ENCODE measurements at regions not wholly inside any gene's neighbourhood (a gene's known extent, or its start where the extent isn't known, plus 50 kb on each side); places are given as distances from the start of the nearest gene placed in this dataset.
"Not testable (repeated sequence)": the region's sequence is repeated elsewhere in the genome, so short reads cannot be mapped to it uniquely, and the experiment has no call there.

DNA sequence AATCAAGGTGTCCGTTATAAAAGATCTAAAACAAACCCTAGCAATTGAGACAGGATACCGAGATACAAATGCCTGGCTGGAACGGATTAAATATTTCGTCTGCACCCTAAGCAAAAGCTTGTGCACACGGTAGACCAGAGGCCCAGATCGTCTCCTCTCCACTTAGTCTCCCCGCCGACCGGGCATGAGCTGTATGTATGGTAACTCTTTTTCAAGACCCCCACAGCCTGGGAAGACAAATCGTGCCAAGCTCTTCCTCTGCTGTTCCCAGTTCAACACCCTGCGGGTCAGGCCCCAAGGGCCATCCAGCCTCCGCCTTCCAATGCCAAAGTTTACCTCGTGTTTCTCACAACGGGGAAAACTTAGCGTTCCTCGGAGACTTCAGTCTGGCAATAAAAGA is 285.7 kb upstream of the GALNT17 start:
- no peak for DNase-seq (ENCODE audit: low spot score)

DNA sequence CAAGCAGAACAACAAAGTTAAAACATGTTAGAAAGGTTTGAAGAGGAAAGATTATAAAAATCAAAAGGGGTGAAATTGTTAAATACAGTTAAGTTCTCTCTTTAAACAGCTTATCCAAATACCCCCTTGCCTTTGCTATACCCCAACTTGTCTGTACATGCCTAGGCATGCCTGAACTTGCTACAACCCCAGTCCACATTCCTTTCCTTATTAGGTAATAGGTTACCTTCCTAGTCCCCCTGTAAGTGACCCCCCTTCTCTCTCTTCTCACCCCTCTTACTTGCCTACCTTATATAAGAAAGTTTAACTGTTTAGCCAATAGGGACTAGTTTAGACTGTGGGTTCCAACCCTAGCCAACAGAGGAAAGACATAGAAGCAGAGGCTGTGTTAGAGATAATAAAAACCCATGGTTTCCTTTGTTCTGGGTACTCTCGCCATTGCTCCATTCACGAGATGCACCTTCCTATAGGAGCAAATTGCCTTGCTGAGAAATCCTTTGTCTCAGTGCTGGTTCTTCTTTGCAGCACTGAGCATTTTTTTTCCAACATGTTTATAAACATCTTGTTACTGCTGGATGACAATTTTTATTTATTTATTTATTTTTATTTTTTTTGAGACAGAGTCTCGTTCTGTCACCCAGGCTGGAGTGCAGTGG is 282.2 kb upstream of the GALNT17 start:
- DNase-seq (ENCODE audit: low spot score): no peak

DNA sequence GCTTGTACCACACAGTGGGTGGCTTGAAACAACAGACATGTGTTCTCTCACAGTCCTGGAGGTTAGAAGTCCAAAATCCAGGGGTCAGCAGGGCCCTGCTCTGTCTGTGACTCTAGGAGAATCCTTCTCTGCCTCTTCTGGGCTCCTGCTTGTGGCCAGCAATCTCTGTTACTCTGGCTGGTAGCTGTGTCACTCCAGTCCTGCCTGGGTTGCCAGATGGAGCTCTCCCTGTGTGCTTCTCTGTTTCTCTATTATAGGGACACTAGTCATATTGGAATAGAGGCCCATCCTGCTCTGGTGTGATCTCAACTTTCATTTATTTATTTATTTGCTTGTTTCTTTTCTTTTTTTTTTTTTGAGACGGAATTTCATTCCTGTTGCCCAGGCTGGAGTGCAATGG is 276.6 kb upstream of the GALNT17 start:
- DNase-seq (ENCODE audit: low spot score): no peak

DNA sequence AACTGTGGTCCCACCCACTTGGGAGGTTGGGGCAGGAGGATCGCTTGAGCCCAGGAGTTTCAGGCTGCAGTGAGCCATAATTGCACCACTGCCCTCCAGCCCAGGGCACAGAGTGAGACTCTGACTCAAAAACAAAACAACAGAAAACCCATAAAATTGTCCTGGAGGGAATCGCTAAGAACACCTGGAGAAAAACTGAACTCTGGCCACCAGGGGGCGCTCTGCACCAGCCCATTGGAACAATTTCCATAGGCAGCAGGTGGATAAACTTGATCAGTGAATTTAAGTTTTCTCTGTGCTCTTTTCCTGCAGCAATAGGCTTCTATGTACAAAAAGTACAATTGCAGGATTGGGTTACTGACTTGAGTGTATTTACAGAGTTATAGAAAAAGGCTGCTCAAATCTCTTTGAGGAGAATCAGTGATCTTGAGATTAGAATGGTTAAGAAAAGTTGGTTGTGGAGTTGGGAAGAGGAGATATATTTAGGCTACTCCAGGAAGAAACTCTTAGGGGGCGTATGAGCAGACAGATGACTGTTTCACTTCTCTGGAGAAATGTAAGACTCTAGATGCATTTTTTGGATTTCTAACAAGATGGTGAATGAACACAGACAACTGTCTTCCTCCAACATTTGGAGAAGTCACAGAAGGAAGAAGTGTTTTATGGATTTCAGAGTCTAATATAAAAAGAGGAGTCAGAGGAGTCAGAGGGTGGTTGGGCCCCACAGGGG is 274.9 kb upstream of the GALNT17 start:
- DNase-seq (ENCODE audit: low spot score): peak; percentile 25

DNA sequence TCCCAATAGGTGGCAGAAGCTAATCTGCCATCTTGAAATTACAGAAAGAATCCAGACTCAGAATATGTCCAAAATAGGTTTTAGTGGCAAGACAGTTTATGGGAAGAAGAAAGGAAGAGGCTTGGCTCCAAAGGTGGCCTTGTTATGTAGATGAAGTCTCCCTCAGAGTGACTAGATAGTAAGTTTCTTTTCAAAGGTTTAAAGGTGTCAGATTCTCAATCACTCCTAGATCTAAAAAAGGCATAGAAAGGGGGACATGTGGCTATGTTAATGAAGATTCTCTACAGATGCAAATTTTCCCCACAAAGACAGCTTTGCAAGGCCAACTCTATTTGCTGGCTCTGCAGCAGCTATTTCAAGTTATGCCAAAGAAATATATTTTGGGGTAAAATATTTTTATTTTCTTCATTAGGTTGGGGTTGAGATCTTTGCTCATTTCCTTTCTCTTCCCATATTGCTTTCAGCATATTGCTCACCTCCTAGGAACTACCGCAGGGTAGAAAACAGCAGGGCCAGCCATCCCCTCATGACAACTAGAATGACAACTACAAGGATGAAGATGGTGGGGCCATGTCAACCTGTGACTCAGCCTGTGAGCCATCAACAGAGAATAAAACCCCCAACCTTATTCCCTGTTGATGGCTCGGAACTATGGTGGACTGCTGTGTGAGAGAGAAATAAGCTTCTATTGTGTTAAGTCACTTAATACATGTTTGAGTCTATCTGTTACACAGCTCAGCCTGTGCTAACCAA is 274.0 kb upstream of the GALNT17 start:
- no peak for DNase-seq (ENCODE audit: low spot score)

DNA sequence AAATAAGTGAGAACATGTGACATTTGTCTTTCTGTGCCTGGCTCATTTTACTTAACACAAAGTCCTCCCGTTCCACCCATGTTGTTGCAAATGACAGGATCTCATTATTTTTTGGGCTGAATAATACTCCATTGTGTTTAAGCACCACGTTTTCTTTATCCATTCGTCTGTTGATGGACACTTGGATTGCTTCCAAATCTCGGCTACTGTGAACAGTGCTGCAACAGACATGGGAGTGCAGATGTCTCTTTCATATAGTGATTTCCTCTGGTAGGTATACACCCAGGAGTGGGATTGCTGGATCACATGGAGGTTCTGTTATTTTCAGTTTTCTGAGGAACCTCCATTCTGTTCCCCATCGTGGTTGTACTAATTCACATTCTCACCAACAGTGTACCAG is 264.4 kb upstream of the GALNT17 start:
- DNase-seq (ENCODE audit: low spot score): no peak

DNA sequence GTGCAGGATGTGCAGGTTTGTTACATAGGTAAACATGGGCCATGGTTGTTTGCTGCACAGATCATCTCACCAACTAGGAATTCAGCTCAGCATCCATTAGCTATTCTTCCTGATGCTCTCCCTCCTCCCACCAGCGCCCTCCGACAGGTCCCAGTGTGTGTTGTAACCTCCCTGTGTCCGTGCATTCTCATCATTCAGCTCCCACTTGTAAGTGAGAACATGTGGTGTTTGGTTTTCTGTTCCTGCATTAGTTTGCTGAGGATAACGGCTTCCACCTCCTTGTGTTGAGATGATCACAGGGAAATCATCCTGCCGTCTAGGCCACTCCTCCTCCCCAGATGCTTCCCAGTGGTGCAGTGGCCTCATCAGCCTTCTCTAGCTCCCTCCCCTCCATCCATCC is 261.6 kb upstream of the GALNT17 start:
- DNase-seq (ENCODE audit: low spot score): no peak

DNA sequence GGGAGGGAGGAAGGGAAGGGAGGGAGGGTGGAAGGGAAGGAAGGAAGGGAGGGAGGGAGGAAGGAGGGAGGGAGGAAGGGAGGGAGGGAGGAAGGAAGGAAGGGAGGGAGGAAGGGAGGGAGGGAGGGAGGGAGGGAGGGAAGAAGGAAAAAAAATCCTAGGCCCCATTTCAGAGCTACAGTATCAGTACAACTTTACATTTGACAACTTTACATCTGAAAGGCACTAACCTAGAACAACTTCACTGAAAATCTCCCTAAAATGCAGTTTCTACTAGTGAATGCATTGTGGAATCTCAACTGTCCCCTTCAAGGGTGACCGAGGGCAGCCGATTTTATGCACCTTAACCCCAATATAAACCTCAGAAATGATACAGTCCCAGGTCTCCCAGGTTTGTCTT is 259.8 kb upstream of the GALNT17 start:
- no peak for DNase-seq (ENCODE audit: low spot score)

DNA sequence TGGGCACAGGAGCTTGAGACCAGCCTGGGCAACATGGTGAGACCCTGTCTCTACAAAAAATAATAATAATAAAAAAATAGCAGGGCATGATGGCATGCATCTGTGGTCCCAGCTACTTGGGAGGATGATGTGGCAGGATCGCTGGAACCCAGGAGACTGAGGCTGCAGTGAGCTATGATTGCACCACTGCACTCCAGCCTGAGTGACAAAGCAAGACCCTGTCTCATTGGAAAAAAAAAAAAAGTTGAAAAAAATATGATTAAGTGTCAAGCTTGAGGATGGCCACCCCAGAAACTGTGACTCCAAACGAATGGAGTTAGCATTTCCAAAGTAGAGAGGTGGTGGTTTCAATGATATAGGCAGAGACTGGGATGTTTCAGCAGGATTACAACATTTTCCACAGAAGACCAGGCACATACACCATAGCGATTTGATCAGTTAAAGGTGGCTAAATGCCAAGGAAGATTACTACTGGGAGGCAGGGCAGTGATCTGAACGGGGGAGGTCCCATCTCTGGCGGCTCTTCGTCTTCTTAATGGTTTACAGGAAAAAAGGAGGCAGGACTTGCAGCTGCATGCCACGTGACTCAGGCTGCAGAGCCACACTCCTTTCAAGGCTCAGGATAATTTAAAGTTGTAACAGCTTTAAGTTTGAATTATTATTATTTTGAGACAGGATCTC is 250.6 kb upstream of the GALNT17 start:
- no peak for DNase-seq (ENCODE audit: low spot score)

DNA sequence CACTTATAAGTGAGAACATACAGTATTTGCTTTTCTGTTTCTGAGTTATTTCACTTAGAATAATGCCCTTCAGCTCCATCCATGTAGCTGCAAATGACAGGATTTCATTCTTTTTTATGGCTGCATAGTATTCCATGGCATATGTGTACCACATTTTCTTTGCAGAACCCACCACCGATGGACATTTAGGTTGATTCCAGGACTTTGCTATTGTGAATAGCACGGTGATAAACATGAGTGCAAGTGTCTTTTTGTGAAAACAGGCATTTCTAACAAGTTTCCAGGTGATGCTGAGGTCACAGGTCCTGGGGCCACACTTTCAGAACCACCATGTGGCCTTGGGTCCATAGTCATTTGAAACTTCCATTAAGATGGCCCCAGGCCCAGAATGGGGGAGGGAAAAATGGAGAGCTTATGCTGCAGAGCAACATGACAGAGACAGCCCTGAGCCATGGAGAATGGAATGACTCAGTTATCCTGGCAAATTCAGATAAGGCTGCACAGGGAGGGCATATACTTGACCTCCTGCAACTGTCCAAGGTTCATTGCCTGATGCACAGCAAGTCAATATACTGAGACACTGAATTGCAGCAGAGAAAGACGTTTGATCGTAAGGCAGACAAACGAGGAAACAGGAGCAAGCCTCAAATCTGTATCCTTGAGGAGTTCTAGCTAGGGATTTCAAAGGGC is 248.0 kb upstream of the GALNT17 start:
- DNase-seq (ENCODE audit: low spot score): no peak

DNA sequence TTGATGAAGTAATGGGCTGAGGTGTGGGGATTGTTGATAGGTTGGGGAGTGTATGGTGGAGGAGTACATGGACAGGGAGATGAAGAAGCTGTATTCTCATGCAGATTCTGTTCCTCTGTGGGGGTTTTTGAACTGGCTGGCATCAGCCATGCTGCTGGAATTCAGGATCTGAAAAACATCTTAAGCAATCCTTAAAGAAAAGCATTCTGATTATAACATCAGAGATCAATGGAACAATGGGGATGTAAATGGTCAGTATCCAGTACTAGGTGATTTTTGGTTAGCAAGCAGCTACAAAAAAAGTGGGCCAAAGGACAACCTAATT is 247.5 kb upstream of the GALNT17 start:
- no peak for DNase-seq (ENCODE audit: low spot score)

DNA sequence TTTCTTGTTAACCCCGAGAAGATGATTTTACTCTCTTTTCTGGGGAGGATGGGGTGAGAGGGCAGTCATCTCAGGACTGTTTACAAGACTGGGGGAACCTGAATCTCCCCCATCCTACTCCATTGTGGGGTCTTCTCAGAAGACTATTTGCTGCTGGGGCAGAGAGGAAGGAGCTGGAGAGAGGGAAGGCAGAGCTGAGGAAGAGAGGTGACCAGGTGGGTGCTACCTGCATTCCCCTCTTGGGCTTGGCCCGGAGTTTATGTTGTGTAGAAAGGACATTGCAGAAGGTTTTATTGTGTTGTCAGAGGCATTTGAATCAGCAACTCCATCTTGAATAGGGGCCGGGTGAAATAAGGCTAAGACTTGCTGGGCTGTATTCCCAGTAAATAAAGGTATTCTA is 247.1 kb upstream of the GALNT17 start:
- no peak for DNase-seq (ENCODE audit: low spot score)

DNA sequence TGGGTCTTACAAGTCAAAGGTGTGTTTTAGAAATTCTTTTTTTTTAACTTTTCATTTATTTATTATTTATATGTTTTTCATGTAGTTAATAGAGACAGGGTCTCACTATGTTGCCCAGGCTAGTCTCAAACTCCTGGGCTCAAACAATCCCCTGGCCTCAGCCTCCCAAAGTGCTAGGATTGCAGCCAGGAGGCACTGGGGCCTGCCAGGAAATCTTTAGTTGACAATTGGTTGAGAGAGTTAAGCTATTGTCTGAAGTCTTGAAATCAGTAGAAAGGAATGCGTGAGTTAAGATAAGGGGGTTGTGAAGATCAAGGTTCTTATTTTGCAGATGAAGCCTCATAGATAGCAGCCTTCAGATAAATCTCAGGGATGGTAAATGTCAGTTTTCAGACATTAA is 245.4 kb upstream of the GALNT17 start:
- no peak for DNase-seq (ENCODE audit: low spot score)

DNA sequence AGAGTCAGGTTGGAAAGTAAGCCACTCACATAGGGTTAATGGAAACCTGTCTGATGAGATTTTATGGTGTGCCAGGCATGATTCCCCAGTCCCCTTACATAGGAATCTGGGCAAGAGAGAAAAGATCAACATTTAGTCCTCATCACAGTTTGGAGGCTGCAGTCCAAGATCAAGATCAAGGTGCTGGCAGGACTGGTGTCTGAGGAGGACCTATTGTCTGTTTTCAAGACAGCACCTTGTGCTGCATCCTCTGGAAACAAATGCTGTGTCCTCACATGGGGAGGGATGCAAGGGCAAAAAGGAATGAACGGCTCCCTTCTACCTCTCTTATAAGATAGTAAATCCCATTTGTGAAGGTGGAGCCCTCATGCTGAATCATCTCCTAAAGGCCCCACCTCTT is 244.8 kb upstream of the GALNT17 start:
- DNase-seq (ENCODE audit: low spot score): no peak

DNA sequence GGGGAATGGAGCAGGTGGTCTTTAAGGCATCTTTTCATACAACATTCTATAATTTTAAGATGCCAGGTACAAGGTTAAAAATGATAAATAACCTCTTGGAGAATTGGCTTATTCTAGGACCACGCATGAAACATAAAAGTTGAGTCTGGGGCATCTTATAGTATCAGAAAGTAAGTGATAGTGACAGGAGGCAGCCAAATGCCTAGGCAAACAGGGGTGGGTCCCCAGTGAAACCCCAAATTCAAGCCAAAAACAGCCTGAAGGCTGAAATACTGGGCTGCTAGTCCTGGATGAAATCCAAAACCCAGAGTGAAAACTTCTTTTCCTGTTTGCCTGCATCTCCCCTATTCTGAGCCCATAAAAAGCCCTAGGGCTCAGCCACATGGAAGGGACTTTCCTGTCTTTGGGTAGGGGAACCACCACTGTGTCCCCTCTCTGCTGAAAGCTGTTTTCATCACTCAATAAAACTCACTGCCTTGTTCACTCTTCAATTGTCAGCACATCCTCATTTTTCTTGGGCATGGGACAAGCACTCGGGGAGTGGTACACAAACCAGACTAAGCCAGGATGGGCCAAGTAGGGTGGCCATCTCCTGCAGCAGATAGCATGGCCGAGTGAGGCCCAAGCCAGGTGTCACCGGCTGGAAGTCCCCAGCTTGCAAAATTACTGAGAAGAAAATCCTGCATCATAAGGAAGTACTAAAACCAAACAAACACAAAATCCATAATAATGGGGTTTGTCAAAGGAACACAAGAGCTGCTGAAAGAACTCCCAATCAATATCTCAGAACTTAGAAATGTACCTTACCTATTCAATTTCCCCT is 241.6 kb upstream of the GALNT17 start:
- no peak for DNase-seq (ENCODE audit: low spot score)

DNA sequence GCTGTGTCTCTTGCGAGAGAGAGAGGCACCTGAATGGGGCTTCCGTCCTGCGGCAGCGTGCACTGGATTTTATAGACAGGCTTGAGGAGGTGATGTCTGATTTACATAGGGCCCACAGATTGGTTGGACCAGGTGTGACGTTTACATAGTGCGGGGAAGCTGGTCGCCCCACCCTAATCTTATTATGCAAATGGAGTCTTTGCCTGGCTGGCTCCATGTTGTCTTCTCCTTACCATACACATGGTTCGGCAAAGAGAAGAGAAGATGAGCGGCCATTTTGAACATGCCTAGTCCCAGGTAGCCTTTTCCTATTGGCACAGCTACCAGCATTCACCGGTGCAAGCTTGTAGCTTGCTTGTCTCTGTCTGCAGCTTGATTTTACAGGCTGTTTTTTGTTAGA is 238.5 kb upstream of the GALNT17 start:
- DNase-seq (ENCODE audit: low spot score): no peak

DNA sequence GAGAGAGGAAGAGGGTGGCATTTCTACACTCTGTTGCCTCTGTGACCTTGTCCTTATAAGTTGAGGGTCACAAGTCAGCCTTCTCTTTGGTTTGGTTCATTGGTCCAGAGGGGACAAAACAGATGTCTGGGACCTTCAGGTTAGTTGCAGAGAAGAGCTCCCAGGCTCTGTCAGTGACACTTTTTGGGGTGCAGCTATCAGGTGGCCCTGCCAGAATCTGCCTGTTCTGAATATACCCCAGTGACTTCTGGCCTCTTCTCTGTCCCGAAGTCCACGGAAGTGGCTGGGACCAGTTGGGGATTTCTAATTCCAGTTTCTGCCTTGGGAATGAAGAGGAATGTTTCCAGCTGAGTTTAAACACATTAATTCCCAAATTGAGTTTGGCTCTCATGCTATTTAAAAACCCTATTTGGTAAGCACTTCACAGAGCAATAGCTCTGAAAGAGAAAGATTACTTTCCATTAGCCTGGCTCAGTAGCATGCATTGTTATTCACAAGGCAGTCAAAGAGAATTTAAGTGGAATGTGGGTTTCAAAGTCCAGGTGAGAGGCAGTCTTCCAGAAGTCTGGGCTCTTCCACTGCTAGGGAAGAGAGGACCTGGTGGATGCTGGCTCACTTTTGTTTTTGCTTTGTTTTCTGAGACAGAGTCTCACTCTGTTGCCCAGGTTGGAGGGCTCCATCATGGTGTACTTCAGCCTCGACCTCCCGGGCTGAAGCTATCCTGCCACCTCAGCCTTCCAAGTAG is 237.8 kb upstream of the GALNT17 start:
- DNase-seq (ENCODE audit: low spot score): no peak

DNA sequence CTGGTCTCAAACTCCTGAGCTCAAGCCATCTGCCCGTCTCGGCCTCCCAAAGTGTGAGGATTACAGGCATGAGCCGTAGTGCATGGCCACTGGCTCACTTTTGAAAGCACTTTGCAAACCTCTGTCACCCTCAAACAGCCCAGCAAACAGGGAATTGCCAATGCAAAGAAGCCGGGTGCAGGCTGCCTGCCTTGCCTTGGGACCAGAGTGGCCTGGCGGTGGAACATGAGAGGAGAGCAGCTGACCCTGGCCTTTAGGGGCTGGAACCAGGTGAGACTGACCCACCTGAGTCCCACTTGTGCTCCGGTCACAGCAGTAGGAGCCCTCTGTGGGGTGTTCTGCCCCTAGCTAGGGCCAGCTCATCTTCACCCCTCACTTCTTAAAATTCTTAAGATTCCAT is 237.1 kb upstream of the GALNT17 start:
- DNase-seq (ENCODE audit: low spot score): no peak

DNA sequence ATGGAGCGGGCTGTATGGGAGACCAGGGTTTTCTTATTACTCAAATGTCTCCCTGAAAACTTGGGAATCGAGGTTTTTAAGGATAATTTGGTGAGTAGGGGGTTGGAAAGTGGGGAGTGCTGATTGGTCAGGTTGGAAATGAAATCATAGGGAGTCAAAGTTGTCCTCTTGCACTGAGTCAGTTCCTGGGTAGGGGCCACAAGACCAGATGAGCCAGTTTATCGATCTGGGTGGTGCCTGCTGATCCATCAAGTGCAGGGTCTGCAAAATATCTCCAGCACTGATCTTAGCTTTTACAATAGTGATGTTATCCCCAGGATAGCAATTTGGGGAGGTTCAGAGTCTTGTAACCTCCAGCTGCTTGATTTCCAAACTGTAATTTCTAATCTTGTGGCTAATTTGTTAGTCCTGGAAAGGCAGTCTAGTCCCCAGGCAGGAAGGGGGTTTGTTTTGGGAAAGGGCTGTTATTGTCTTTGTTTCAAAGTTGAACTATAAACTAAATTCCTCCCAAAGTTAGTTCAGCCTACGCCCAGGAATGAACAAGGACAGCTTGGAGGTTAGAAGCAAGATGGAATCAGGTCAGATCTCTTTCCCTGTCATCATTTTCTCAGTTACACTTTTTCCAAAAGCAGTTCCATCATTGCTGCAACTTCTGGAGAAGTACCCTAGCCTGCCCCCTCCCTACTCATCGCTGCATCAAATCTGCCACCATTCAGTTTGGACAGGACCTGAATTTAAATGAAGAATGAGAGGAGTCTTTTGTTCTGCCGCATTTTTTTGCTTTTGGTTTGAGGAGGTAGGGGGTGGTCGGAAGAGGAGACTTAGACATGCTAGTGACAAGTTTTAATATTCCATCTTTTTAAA is 236.4 kb upstream of the GALNT17 start:
- not testable (repeated sequence) for DNase-seq (ENCODE audit: low spot score)

Data from germinal center (tissue), 1 donor.